ENCODE measurements at regions not wholly inside any gene's neighbourhood (a gene's known extent, or its start where the extent isn't known, plus 50 kb on each side); places are given as distances from the start of the nearest gene placed in this dataset.
A peak's percentile ranks its signal among the peaks of the same experiment; 100 is the strongest.

GRCh38 chr14:22482782-22483553 is 106.1 kb downstream of the DAD1 start:
- Histone ChIP-seq H3K9ac (ENCODE audit: low read length) (no peak overlapping the region), H3K4me2 (ENCODE audit: low read length) (no peak overlapping the region; the same call in 1 of the 2 replicates), H3K9me3 (ENCODE audit: insufficient read depth, low read length) (no peaks in the 10 kb centered on the region), H2AFZ (ENCODE audit: low read depth, low read length) (no peak overlapping the region), H3K27ac (ENCODE audit: low read length) (peak overlapping the region; percentile 26; the same call in 1 of the 2 replicates), H3K27me3 (ENCODE audit: low read depth, low read length) (no peaks in the 10 kb centered on the region), H3K79me2 (ENCODE audit: low read length) (no peaks in the 10 kb centered on the region), H3K36me3 (replicated peaks; ENCODE audit: low read depth, low read length) (no peaks in the 10 kb centered on the region), H3K4me1 (ENCODE audit: low read length) (peaks cover 97% of the 10 kb centered on the region), H3K4me3 (ENCODE audit: low read length) (no peak overlapping the region), H4K20me1 (ENCODE audit: insufficient read depth, low read length) (no peaks in the 10 kb centered on the region)
- no peak for TF ChIP-seq EZH2phosphoT487 (IDR thresholded peaks at IDR 0.05; ENCODE audit: low read depth)

GRCh38 chr14:22482085-22482694 is 106.8 kb downstream of the DAD1 start:
- Histone ChIP-seq H3K27ac (ENCODE audit: low read length) (no peak overlapping the region), H3K4me1 (ENCODE audit: low read length) (peaks cover 97% of the 10 kb centered on the region), H3K9me3 (ENCODE audit: insufficient read depth, low read length) (no peaks in the 10 kb centered on the region), H2AFZ (ENCODE audit: low read depth, low read length) (peak overlapping the region; percentile 62), H3K4me3 (ENCODE audit: low read length) (no peak overlapping the region), H3K9ac (ENCODE audit: low read length) (no peak overlapping the region), H3K4me2 (ENCODE audit: low read length) (no peak overlapping the region; the same call in 1 of the 2 replicates), H3K27me3 (ENCODE audit: low read depth, low read length) (no peaks in the 10 kb centered on the region), H4K20me1 (ENCODE audit: insufficient read depth, low read length) (no peaks in the 10 kb centered on the region), H3K79me2 (ENCODE audit: low read length) (no peaks in the 10 kb centered on the region), H3K36me3 (replicated peaks; ENCODE audit: low read depth, low read length) (no peaks in the 10 kb centered on the region)
- TF ChIP-seq EZH2phosphoT487 (IDR thresholded peaks at IDR 0.05; ENCODE audit: low read depth) (no peak), CTCF (IDR thresholded peaks at IDR 0.05; ENCODE audit: low read depth, low read length) (no peak)

GRCh38 chr14:22481546-22481945 is 107.5 kb downstream of the DAD1 start:
- no peaks in the 10 kb centered on the region for H3K27me3 ChIP-seq (ENCODE audit: low read depth, low read length)
- H3K9me3 ChIP-seq (ENCODE audit: insufficient read depth, low read length) = no peaks in the 10 kb centered on the region
- H4K20me1 ChIP-seq (ENCODE audit: insufficient read depth, low read length) = no peaks in the 10 kb centered on the region
- H3K79me2 ChIP-seq (ENCODE audit: low read length) = no peaks in the 10 kb centered on the region
- H3K4me3 ChIP-seq (ENCODE audit: low read length) = no peak overlapping the region
- H3K4me1 ChIP-seq (ENCODE audit: low read length) = peaks cover 97% of the 10 kb centered on the region
- peak overlapping the region; percentile 3; the same call in 1 of the 2 replicates for H3K4me2 ChIP-seq (ENCODE audit: low read length)
- no peaks in the 10 kb centered on the region for H3K36me3 ChIP-seq (replicated peaks; ENCODE audit: low read depth, low read length)
- H2AFZ ChIP-seq (ENCODE audit: low read depth, low read length) = peak overlapping the region; percentile 62
- TF ChIP-seq EZH2phosphoT487 (IDR thresholded peaks at IDR 0.05; ENCODE audit: low read depth) (no peak), CTCF (IDR thresholded peaks at IDR 0.05; ENCODE audit: low read depth, low read length) (no peak)
- H3K27ac ChIP-seq (ENCODE audit: low read length) = no peak overlapping the region
- H3K9ac ChIP-seq (ENCODE audit: low read length) = no peak overlapping the region; the same call in 1 of the 2 replicates

- Histone ChIP-seq H4K20me1 (ENCODE audit: insufficient read depth, low read length) (no peaks in the 10 kb centered on the region), H3K4me1 (ENCODE audit: low read length) (peaks cover 97% of the 10 kb centered on the region), H3K79me2 (ENCODE audit: low read length) (no peaks in the 10 kb centered on the region), H3K9ac (ENCODE audit: low read length) (peak overlapping the region; percentile 20; the same call in 1 of the 2 replicates), H3K27me3 (ENCODE audit: low read depth, low read length) (no peaks in the 10 kb centered on the region), H3K9me3 (ENCODE audit: insufficient read depth, low read length) (no peaks in the 10 kb centered on the region), H3K27ac (ENCODE audit: low read length) (no peak overlapping the region), H3K4me2 (ENCODE audit: low read length) (peak overlapping the region; percentile 64), H2AFZ (ENCODE audit: low read depth, low read length) (0 out of 2 replicates have a peak overlapping the region, but pooled peaks have one; percentile 25), H3K4me3 (ENCODE audit: low read length) (peak overlapping the region; percentile 38), H3K36me3 (replicated peaks; ENCODE audit: low read depth, low read length) (no peaks in the 10 kb centered on the region)
- TF ChIP-seq EZH2phosphoT487 (IDR thresholded peaks at IDR 0.05; ENCODE audit: low read depth) = no peak
- no peak for TF ChIP-seq CTCF (IDR thresholded peaks at IDR 0.05; ENCODE audit: low read depth, low read length)
Observed at GRCh38 chr14:22479776-22480464, 109.1 kb downstream of the DAD1 start.

Data from OCI-LY3 (cell line).